ENCODE measurements at regions not wholly inside any gene's neighbourhood (a gene's known extent, or its start where the extent isn't known, plus 50 kb on each side); places are given as distances from the start of the nearest gene placed in this dataset.

GRCh38 chrX:138771047-138771446 is 59.5 kb upstream of the FGF13 start:
- no peak for TF ChIP-seq EZH2 (IDR thresholded peaks at IDR 0.05)
- TF ChIP-seq CTCF (IDR thresholded peaks at IDR 0.05), result no peak
- TF ChIP-seq EZH2phosphoT487 (IDR thresholded peaks at IDR 0.05), result no peak
